Activated naive CD8-positive, alpha-beta T cell treated with anti-CD3 and anti-CD28 coated beads, Interleukin-2, amount 50 U/mL, for 16 hours (primary cell): ENCODE measurements at regions not wholly inside any gene's neighbourhood (a gene's known extent, or its start where the extent isn't known, plus 50 kb on each side); places are given as distances from the start of the nearest gene placed in this dataset.
"Not testable (repeated sequence)": the region's sequence is repeated elsewhere in the genome, so short reads cannot be mapped to it uniquely, and the experiment has no call there.

Experiments used
- DNase-seq: peaks from one replicate; pipeline ENCODE4 v3.0.0-alpha.2; 2020; ENCODE audit warnings: low read depth, low spot score

DNA sequence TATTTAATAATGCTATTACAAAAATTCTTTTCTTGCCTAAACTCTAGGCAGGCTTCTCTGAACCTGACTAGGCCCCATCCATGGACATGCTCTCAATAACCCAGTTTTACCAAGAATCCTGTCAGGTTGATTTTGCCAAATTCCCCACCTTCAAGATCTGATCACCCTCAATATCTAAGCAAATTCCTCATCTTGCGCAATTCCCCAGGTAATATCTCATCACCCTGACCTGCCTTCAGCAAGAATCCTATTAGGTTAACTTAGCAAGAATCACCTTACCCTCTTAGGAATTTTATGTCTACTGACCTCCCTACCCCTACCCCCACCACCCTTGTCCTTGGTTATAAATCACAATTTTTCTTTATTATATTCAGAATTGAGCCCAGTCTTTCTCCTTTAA, 579.1 kb downstream of the C4orf33 start:
- no peak for DNase-seq

DNA sequence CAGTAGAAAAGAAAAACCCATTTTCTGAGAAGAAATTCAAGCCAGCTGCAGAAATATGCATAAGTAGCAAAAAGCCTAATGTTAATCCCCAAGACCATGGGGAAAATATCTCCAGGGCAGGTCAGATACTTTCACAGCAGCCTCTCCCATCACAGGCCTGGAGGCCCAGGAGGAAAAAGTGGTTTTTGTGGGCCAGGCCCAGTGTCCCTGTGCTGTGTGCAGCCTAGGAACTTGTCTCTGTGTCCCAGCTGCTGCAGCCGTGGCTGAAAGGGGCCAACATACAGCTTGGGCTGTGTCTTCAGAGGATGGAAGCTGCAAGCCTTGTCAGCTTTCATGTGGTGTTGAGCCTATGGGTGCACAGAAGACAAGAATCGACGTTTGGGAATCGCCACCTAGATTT, 581.0 kb downstream of the C4orf33 start:
- no peak for DNase-seq

DNA sequence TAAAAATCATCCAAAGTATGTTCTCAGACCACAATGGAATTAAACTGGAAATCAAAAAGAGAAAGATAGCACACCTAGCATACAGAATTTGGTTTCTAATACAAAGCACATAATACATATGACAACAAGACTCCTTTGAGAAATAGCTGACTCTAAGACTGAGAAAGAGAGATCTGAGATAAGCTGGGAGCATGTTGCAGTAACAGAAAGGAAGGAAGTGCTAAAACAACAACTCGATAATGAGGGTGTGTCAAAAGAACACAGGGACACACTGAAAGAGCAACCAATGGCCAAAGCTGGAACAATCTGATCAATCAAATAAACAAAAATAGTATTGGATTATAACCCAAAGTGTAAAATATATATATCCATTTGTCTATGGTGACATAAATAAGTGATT, 586.6 kb downstream of the C4orf33 start:
- no peak for DNase-seq

DNA sequence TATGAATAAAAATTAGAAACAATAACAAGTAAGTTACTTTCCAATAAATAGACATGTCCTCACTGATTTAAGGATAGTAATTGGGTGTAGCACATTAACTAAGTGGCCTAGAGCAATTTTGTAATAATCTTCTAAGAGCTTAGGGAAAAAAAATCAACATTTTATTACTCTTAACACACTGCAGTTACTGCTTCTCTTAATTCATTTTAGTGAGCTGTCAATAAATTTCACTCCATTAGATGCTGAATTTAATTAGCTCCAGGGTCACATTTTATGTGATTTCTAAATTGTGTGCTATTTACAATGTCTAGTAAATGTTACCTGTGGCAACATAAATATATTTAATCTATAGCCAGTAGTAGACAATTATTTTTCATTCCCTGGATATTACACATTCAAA, 612.0 kb downstream of the C4orf33 start:
- no peak for DNase-seq

DNA sequence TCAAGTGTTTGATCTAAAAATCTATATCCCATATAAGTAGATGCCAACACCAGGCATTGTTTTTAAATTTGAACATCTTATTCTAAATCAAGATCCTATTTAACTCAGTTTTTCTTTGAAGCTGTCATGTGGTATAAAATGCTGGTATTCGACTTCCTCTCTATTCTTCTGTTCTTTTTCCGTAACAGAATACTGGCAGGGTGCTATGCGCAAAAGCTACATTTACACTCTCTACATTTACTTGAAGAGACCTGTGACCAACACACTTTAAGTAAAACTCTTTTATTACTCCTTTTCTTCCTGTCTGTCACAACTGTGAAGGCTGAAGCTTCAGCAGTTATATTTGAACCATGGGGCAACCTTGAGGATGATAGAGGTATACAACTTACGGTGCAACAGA, 612.8 kb downstream of the C4orf33 start:
- no peak for DNase-seq

DNA sequence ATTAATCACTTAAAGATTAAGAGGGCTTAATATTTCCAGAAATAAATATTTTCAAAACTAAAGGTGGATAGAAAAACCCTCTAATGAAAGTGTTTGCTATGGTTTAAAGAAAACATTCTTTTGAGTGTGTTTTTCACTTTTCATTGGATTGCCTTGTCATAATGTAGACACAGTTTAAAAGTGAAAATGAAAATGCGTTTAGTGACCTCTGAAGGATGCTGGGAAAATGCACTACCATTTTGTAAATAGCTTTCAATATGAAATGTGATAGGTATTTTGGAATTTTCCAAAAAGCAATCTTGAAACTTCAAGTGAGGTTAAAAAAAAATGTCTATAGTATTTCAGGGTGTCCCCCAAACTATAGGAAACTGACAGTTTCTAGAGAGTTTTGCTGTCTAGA, 642.2 kb downstream of the C4orf33 start:
- DNase-seq: no peak

DNA sequence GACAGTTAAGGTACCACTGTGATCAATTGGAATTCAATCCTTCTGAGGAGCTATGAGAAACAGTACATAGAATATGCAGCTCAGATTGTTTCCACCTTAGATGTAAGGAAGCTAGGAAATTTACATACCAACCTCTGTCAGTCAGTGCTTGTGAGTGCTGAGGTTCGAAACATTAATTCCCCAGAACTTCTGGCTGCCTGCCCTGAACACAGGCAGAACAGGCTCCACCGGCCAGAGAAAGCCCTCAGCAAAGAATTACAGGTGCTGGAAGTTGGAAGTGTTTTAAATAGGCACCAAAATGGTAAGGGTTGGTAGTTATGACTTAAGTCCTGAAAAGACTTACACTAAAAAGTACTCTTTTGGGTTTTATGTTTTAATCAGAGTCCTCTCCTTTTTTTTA, 651.8 kb downstream of the C4orf33 start:
- DNase-seq: no peak

DNA sequence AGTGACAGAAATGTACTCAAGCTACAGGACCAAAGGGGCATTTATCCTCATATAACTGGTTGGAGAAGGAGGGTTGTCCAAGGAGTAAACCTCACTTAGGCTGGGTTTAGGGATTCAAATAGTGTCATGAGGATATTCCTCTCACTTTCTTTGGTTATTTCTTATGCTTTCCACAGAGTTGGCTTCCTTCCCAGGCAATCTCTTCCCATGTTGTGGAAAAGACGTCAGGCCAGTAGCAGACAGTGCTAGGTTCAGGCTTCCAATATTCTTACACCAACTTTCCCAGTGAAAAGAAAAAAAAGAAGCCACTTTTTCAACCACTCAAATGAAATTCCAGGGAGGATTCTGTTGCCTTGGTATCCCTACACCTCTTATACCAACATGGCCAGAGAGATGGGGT, 653.0 kb downstream of the C4orf33 start:
- no peak for DNase-seq

DNA sequence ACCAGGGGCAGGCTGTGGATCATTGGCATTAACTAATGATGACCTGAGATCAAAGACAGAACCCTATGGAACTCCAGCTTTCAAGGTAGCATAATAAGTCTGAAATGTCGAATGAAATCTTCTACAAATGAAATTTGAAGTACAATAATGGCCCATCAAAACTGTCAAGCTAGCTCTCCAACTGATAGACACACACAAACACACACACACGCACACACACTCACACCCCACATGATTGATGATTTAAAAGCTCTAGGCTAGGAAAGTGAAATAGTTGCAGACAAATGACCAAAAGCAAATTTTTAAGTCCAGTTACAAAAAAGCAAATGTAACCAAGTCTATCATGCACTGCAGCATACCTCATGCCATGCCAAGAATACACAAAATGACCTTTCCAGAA, 655.7 kb downstream of the C4orf33 start:
- no peak for DNase-seq

DNA sequence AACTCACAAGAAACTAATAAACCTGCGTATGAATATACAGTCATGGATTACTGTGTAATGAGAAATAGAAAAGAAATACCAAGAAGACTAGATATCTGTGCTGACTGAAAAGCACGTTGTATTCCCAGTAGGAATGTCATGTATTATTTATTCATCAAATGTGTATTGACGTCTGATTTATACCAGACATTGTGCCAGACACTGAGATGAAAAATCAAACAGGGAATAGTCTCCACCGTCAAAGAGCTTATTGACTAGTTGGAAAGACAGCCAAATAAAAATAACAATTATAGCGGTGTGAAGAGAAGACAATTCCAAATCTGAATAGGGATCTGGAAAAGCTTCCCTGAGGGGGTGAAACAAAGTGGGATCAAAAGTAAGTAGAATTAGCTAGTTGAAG, 687.6 kb downstream of the C4orf33 start:
- DNase-seq: no peak

DNA sequence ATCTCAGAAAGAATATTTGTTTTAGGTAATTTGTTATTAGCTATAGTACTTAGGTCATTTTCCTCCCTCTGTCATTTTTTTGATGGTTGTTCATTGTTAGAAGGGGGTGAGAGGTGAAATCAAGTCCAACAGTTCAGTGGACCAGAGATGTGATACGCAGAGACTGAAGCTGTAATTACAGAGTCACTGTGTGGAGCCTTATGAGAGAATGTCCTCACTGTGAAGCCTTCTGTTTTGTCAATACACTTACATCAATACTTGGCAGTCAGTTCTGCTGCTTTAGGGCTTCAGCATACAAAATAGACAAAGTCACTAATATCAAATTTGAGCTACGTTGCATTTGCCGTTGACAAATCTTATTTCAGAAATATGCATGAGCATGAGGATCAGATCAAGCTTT, 692.5 kb downstream of the C4orf33 start:
- no peak for DNase-seq

DNA sequence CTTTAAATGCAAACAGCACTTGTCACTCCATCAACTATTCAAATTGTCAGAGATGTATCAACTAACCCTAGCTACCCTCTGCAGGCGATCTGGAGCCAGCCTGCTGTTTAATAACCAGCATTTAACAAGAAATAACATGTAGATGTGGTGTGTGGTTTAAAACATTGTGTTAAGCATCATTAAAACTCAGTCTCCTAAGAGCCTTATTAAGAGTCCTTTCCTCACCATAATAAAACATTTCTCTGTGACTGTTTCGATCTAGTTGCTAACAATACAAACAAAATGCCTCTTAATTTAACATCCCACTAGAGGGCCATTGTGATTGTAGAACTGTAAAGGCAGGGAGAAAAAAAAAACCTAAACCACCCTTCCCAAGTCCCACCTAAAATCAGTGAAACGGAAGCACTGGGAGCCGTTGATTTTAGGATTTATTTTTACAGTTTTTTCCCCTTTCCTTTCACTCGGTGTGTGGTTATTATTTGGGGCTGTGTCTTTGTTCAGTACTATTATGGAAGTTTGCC, 708.6 kb downstream of the C4orf33 start:
- DNase-seq: no peak

DNA sequence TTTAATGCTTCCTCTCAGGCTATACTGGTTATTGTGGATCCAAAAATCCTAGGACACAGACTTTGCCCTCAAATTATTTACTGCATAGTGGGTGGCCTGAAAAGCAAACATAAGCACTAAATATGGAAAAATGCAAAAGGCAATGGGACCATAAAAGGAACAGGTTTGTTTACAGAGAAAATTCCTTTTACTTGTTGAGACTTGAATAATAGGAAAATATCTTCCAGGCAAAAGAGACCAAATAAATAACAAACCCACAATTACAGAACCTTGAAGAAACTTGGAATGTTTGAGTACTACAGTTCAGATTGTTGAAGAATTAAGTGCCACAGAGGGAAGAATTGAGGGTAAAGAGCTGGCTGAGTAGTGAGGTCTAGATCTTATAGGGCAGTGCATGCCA, 711.0 kb downstream of the C4orf33 start:
- DNase-seq: no peak

DNA sequence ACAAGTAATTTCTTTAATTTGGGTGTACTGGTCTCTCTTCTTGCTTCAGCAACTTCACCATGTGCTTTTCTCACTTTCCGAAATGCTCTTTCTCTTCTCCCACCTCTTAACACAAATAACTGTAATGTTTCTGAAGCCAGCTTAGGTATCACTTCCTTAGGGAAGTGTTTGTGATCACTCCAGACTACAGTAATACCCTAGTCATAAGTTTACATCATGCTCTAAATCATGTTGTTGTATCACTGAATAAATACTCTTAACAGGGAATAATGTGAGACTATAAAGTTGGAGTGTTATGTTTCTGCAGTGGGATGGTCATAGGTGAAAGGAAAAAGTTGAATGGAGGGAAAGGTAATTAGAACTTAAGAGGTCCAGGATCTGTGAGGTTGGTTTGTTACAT, 712.3 kb downstream of the C4orf33 start:
- no peak for DNase-seq

DNA sequence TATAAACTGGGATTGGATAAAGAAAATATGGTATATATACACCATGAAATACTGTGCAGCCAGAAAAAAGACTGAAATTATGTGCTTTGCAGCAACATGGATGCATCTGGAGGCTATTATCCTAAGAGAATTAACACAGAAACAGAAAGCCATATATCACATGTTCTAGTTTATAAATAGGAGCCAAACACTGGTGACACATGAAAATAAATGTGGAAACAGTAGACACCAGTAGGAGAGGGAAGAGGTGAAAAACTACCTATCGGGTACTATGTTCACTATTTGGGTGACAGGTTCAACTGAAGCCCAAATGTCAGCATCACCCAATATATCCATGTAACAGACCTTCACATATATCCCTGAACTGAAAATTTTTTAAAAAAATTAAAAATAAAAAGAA, 725.1 kb downstream of the C4orf33 start:
- no peak for DNase-seq

DNA sequence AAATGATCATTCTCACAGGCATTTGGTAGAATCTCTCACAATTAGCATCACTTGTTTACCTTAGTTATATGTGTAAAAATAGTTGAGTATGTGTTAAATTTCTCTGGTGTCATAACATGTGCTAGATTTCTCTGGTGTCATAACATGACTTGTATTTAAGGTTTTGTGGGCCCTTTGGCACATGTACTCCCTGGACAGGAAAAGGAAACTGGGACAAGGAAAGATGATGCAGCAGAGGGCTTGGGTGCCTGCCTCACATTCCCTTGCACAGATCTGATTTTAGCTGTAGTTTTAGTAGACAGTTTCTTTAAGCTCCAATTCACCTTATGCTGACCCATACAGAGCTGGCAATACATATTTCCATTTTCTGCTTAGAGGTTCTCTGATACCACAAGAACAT, 726.0 kb downstream of the C4orf33 start:
- DNase-seq: no peak

DNA sequence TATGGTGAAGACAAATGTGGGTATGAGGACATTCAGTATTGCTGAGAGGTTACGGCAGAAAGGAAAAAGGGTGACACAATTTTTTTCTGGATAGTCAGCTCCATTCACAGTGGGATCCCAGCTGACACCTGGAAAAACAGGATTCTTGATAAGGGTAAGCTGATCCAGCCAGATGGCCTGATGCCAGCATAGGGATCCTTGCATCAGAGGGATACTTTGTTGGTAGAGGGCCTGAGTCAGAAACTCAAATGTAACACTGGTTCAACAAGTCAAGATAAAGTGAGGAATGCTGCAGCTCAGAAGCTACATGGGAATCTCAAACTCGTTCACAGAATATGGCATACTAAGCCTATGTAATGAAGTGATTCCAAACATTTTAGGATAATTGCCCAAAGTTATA, 726.7 kb downstream of the C4orf33 start:
- DNase-seq: no peak

DNA sequence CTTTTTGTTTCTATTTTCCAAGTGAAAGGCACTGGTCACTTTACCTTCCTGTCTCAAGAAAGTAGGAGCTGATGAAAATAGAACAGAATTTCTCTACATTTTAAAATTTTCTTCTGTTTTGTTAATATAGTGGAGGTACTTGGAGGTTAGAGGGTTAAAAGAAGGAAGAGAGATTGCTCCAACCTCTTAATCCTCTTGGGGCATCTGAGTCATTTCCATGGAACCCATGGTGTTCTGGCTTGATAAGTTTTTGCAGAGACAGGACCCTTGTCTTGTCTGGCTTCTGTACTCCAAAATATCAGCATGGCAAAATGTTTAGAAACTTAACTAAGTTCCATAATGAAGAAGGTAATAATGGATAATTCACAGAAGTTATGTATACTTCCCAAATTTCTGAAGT, 727.2 kb downstream of the C4orf33 start:
- no peak for DNase-seq

DNA sequence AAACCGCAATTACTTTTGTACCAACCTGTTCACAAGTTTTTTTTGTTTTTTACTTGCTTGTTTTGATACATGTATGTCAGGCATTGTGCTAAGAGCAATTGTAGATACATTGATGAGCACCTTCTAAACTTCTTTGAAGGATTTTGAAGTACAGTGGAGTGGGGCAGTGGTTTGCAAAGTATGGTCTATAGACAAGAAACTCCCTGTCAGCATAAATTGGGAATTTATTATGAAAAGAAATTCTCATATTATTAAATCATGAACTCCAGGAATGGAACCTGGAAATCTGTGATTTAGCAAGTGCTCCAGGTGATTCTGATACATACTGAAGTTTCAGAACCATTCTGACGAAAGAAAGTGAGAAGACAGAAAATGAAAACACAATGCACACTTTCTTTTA, 733.4 kb downstream of the C4orf33 start:
- no peak for DNase-seq

DNA sequence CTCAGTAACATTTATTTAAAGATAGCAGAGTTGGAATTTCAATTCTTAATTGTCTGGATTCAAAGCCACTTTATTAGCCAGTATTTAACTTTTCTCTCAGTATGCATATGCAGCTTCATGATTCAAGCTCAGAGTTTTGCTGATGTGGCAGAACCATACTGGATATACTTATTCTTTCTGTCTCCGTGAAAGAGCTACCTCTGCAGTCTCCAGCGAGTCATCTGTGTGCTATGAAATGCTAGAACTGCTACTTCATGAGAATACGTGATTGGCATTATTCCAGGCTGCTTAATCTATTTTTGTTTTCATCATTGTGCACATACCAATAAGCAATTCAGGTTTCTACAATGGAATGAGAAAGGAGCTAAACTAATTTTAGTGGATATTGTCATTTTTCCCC, 743.7 kb downstream of the C4orf33 start:
- DNase-seq: no peak

DNA sequence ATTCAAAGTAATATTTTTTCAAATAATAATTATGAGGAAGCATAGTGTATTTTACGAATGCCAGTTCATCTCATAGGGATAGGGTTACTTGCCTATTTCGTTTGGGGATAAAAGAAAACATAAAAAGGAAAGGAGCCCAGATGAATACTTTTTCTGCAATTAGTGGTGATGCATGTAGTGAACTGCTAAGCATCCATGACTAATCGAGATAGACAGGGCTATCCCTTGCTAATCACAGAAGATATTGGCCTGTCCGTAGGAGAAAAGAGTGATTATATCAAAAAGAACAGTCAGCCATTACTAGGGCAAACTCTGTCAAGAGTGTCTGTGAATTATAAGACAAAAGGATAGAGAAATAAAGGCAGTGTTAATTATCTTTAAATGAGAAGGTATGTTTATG, 746.1 kb downstream of the C4orf33 start:
- no peak for DNase-seq

DNA sequence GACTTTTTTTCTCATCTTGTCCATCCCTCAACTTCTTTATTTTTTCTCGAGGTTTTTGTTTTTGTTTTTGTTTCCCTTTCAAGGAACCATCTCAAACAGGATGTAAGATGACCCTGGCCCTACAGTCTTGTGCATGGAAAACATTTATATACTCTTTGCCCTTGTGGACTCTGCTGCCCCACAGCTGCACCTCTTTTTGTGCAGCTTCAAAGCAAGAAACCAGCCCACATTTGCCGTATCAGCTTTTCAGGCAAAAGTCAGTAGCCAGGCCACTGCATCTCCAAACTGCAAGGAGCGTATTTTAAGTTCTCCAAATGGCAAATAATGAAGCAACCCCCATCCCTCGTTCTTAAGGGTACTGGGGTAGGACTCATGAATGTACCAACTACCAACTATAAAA, 756.5 kb downstream of the C4orf33 start:
- no peak for DNase-seq

DNA sequence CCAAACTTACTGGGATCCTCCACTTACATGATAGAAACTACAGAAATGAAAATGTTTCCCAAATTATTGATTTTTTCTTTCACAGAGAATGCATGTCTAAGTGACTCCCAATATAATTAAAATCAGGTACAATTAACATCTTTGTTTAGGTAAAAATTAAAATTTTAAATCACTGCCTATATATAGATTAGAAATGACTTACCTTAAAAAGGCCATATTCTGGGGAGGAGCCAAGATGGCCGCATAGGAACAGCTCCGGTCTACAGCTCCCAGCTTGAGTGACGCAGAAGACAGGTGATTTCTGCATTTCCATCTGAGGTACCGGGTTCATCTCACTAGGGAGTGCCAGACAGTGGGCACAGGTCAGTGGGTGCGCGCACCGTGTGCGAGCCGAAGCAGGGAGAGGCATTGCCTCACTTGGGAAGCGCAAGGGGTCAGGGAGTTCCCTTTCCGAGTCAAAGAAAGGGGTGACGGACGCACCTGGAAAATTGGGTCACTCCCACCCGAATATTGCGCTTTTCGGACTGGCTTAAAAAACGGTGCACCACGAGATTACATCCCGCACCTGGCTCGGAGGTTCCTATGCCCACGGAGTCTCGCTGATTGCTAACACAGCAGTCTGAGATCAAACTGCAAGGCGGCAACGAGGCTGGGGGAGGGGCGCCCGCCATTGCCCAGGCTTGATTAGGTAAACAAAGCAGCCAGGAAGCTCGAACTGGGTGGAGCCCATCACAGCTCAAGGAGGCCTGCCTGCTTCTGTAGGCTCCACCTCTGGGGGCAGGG, 757.9 kb downstream of the C4orf33 start:
- not testable (repeated sequence) for DNase-seq

DNA sequence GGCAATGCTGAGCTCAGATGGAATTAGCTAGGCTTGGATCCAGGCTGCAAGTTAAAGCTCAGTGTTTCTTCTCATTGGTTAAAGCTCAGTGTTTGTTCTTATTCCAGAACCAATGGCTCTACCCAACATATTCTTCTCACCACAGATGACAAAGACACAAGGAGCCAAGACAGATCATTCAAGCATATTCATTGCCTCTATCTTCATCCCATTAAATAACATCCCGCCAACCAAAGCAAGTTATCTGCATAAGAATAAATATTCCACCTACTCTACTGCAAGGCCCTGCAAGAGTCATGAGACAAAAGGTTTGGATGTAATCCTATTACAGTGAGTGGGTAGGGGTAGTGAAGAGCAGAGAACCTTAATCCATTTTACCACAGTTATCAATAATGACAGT, 766.5 kb downstream of the C4orf33 start:
- no peak for DNase-seq
